ENCODE measurements at regions not wholly inside any gene's neighbourhood (a gene's known extent, or its start where the extent isn't known, plus 50 kb on each side); places are given as distances from the start of the nearest gene placed in this dataset.

GRCh38 chr15:70265986-70266385 is 168.3 kb upstream of the TLE3 start:
- TF ChIP-seq ZNF274 (IDR thresholded peaks at IDR 0.05; ENCODE audit: low read depth, low read length), result no peak

GRCh38 chr15:70265466-70265978 is 167.8 kb upstream of the TLE3 start:
- no peak overlapping the region for H3K4me3 ChIP-seq (ENCODE audit: low read length)
- no peak for TF ChIP-seq ZNF274 (IDR thresholded peaks at IDR 0.05; ENCODE audit: low read depth, low read length)

More at GRCh38 chr15:70265986-70266385, 168.3 kb upstream of the TLE3 start:
- no peak overlapping the region for H3K4me3 ChIP-seq (ENCODE audit: low read length)

GRCh38 chr15:70264738-70265465 is 167.2 kb upstream of the TLE3 start:
- no peak overlapping the region for H3K4me3 ChIP-seq (ENCODE audit: low read length)
- TF ChIP-seq ZNF274 (IDR thresholded peaks at IDR 0.05; ENCODE audit: low read depth, low read length), result no peak

DNA sequence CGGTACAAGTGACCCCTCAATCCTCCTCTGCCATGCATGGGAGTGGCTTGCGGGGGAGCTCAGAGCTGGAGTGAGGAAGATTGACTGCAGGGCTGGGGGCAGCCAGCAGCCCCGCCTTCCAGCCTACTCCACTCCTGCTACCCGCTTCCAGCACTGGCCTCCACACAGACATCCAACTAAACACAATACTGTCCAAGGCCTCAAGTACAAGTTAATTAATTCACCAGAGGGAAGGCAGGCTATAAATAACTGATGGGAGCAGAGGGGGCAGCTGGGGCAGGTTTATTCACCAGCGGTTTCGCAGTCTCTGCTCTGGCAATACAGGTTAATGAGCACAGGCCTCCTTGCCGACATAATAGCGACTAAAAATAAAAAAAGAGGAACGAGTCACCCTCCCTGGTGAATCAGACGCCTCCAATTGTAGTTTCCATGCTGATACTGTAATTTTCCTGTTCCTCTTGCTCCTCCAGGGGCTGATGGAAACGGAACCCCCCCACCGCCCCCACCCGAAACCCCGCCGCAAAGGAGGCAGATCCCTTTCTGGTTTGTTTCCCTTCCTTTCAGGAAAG is 166.4 kb upstream of the TLE3 start:
- H3K4me3 ChIP-seq (ENCODE audit: low read length), result no peak overlapping the region; the same call in 1 of the 2 replicates
- TF ChIP-seq ZNF274 (IDR thresholded peaks at IDR 0.05; ENCODE audit: low read depth, low read length), result no peak

- TF ChIP-seq ZNF274 (IDR thresholded peaks at IDR 0.05; ENCODE audit: low read depth, low read length), result no peak
These were observed 165.0 kb upstream of the TLE3 start for GRCh38 chr15:70262591-70263274.

GRCh38 chr15:70262171-70262570 is 164.5 kb upstream of the TLE3 start:
- H3K4me3 ChIP-seq (ENCODE audit: low read length), result no peak overlapping the region
- TF ChIP-seq ZNF274 (IDR thresholded peaks at IDR 0.05; ENCODE audit: low read depth, low read length), result no peak

More at GRCh38 chr15:70262591-70263274, 165.0 kb upstream of the TLE3 start:
- H3K4me3 ChIP-seq (ENCODE audit: low read length), result no peak overlapping the region

DNA sequence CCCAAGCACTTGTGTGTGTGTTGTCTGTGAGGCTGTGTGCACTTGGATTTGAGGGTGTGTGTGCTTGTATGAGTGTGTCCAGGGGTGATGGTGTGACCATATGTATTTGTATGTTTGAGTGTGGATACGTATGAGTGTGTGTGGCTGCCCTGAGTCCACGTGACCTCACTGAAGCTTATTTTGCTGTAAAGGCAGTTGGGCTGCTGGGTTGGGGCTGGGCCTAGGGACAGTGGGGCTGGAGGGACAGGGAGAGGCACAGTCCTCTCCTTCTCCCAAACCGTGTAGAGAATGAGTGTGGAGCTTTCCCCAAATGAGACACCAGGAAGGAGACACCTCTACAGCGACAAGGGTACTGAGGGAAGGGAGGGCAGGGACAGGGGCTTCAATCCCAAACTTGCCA is 163.4 kb upstream of the TLE3 start:
- no peak overlapping the region for H3K4me3 ChIP-seq (ENCODE audit: low read length)
- no peak for TF ChIP-seq ZNF274 (IDR thresholded peaks at IDR 0.05; ENCODE audit: low read depth, low read length)

GRCh38 chr15:70260580-70260979 is 162.9 kb upstream of the TLE3 start:
- TF ChIP-seq ZNF274 (IDR thresholded peaks at IDR 0.05; ENCODE audit: low read depth, low read length), result no peak
- no peak overlapping the region for H3K4me3 ChIP-seq (ENCODE audit: low read length)

GRCh38 chr15:70259640-70260508 is 162.2 kb upstream of the TLE3 start:
- H3K4me3 ChIP-seq (ENCODE audit: low read length), result no peak overlapping the region
- no peak for TF ChIP-seq ZNF274 (IDR thresholded peaks at IDR 0.05; ENCODE audit: low read depth, low read length)

DNA sequence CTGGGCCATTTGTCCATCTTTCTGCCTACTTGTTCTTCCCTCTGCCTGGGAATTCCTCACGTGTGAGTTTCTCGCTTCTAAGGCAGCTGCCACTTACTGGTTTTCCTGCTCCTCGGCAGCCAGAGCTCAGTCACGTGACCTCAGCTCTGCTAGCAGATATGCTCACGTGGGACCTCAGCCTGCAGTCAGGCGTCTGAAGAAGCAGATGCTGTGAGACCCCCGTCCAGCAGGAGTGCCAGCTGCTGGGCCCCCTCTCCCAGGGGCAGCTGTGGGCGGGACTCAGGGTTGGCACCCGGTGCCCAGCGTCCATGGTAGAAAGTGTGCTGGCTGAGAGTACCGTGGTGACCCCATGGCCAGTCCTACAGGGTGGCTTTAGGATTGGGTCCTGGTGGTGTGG is 161.3 kb upstream of the TLE3 start:
- no peak for TF ChIP-seq ZNF274 (IDR thresholded peaks at IDR 0.05; ENCODE audit: low read depth, low read length)
- H3K4me3 ChIP-seq (ENCODE audit: low read length), result no peak overlapping the region

- TF ChIP-seq ZNF274 (IDR thresholded peaks at IDR 0.05; ENCODE audit: low read depth, low read length), result no peak
- H3K4me3 ChIP-seq (ENCODE audit: low read length), result no peak overlapping the region
These were observed 160.8 kb upstream of the TLE3 start for GRCh38 chr15:70258369-70259027.

- no peak overlapping the region for H3K4me3 ChIP-seq (ENCODE audit: low read length)
These were observed 160.0 kb upstream of the TLE3 start for GRCh38 chr15:70257573-70258248.

DNA sequence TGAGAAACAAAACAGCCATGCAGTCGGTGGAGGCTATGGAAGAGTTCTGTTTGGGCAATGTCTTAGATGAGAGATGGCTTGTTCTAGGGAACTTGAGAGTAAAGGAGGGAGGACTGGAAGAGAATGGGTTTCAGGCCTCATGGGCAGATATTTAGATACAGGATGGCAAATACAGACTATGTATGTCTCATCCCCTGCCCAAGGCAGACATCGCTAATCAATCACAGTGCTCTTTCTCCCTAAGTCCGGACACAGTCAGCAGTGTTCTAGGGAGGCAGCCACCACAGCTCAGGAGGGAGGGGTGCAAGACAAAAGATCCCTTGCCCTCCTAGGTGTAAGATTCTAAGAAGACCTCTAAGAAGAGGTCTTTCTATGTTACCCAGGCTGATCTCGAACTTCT is 159.3 kb upstream of the TLE3 start:
- no peak for TF ChIP-seq ZNF274 (IDR thresholded peaks at IDR 0.05; ENCODE audit: low read depth, low read length)
- no peak overlapping the region for H3K4me3 ChIP-seq (ENCODE audit: low read length)

More at GRCh38 chr15:70257573-70258248, 160.0 kb upstream of the TLE3 start:
- no peak for TF ChIP-seq ZNF274 (IDR thresholded peaks at IDR 0.05; ENCODE audit: low read depth, low read length)
